Hematopoietic multipotent progenitor cell treated with erythropoietin and hydrocortisone succinate and interleukin-3 and kit ligand, for 6 days (in vitro differentiated cells): ENCODE measurements at regions not wholly inside any gene's neighbourhood (a gene's known extent, or its start where the extent isn't known, plus 50 kb on each side); places are given as distances from the start of the nearest gene placed in this dataset.

Experiments
- DNase-seq: peaks from one replicate; pipeline ENCODE4 v3.0.0-alpha.2; 2015

GRCh38 chr4:125956276-125956675 lies 641.5 kb downstream of the FAT4 start:
- no peak for DNase-seq

GRCh38 chr4:125958519-125958918 lies 643.8 kb downstream of the FAT4 start:
- DNase-seq: no peak

- no peak for DNase-seq
Observed at GRCh38 chr4:125961626-125962025, 646.9 kb downstream of the FAT4 start.

GRCh38 chr4:125975861-125976397 lies 661.2 kb downstream of the FAT4 start:
- no peak for DNase-seq

GRCh38 chr4:125979950-125980349 lies 665.2 kb downstream of the FAT4 start:
- no peak for DNase-seq

DNA sequence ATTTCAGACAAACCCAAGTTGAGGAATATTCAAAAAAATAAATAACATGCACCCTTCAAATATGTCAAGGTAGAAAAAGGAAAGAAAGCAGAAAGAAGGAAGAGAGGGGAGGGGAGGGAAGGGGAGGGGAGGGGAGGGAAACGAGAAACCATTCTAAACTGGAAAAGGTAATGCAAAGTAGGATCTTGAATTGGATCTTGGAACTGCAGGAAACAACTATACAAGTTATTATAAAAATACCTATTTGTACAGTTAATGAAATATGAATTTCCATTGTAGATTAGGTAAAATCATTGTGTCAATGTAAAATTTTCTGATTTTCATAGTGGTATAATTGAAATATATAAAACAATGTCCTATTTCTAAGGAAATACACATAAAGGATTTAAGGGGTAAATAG lies 668.4 kb downstream of the FAT4 start:
- no peak for DNase-seq

- peak; percentile 3 for DNase-seq
Observed at GRCh38 chr4:125985856-125986255, 671.1 kb downstream of the FAT4 start.

DNA sequence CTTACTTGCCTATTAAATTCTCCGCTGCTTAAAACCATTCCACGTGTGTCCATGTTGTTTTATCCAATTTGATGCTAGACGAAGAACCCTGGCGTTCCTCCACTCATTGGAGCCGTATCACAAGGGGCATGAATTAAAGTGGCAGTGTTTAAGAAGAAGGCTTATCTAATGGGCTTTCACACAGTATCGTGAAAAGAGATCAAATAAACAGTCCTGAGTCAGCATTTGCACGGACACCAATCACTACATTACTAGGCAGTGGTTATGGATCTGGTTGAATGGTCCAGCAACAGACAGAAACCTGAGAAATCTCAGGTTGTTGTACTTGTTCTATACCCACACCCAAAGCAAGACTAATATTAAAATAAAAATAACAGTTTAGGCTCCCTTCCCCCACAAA lies 671.6 kb downstream of the FAT4 start:
- DNase-seq: no peak

DNA sequence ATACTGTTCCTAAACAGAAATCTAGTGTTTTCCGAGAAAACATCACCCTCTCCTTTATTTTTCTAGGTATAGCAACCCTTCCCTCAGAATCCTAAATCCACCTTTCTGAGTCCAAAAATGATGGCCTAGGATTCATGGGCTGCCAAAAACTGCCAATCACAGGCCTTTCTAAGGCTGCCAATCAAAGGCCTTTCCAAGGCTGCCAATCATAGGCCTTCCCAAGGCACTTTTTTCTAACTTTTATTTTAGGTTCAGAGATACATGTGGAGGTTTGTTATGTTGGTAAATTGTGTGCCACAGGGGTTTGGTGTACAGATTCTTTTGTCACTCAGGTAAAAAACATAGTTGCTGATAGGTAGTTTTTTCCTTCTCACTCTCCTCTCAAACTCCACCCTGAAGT lies 673.7 kb downstream of the FAT4 start:
- no peak for DNase-seq

- no peak for DNase-seq
Observed at GRCh38 chr4:125991398-125991797, 676.6 kb downstream of the FAT4 start.

- no peak for DNase-seq
Observed at GRCh38 chr4:125992891-125993290, 678.1 kb downstream of the FAT4 start.

- DNase-seq: no peak
Observed at GRCh38 chr4:125994024-125994423, 679.3 kb downstream of the FAT4 start.

GRCh38 chr4:125994430-125994829 lies 679.7 kb downstream of the FAT4 start:
- no peak for DNase-seq

GRCh38 chr4:126004941-126005340 lies 690.2 kb downstream of the FAT4 start:
- DNase-seq: no peak

DNA sequence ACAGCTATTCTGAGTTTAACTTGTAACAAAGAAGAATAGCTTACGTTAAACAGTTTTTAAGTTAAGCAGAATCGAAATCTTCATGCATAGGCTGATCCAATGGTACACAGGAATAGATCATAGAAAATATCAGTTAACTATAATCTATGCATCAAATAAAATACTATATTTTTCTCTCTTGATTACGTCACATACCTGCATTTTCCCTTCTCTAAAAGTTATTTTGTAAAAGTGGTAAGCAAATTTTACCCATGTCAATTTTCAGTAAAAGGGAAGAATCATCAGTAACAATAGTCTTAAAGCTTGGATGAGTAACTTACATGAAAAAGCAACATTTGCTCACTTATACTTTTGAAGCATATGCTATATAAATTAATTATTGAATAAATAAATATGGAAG lies 692.4 kb downstream of the FAT4 start:
- no peak for DNase-seq

DNA sequence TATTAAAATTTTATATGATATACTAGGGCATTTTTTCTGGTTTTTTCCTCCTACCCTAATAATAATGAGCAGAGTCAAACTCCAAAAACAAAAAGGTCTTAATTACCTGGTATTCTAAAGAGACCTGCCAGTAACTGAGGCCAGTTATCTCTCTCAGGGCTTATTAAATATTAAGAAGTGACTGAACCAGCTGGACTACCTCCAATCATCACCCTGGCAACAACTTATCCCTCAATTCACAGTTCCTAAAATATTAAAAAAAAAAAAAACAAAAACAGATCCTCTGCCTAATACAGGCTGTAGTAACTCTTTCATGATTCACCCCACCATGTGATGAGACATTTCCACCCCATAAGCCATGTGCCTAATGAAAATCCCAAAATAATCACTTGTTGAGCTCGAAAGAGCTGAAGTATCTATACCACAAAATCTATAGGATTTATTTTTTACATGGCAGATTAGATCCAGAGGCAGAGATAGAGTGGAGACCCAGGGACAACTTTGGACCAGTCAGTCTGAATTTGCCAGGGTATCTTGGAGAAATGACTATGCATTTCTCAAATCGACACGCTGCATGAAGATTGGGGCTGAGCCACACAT lies 698.0 kb downstream of the FAT4 start:
- DNase-seq: no peak

DNA sequence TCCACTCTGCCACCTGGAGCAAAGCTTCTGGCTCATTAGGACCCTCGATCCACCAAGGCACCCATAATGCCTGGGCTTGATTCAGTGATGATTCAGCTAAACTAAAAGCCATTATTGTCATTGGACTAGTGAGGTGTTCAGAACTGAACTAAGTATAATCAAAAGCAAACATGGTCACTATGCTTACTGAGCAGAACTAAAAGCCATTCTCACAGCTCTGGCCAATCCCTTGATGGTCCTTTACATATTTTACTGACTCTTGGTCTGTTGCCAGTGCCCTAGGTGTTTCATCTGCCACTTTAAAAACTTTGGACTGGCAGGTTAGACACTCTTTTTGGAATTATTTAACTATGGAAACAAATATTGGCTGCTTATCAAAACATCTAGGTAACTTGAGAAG lies 703.5 kb downstream of the FAT4 start:
- no peak for DNase-seq

GRCh38 chr4:126023896-126024295 lies 709.1 kb downstream of the FAT4 start:
- DNase-seq: no peak

- DNase-seq: no peak
Observed at GRCh38 chr4:126027601-126028000, 712.8 kb downstream of the FAT4 start.

DNA sequence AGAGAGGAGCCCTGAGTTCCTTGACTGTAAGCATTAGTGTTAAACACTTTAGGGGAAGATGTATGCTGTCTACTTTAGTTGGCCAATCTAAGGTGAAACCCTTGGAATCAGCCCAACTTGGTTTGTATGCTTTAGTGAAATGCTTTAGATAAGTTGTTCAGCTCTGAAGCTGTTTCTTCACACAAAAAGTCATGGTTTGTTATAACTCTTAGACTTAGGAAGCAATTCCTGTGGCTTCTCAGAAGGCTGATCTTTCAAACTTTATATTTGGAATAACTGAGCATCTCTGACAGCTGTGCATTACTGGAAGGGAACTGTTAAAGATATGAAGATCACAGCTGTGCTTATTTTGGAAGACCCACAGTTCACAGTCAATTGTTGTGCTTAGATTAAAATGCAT lies 714.1 kb downstream of the FAT4 start:
- DNase-seq: no peak

GRCh38 chr4:126037231-126037630 lies 722.5 kb downstream of the FAT4 start:
- DNase-seq: no peak

DNA sequence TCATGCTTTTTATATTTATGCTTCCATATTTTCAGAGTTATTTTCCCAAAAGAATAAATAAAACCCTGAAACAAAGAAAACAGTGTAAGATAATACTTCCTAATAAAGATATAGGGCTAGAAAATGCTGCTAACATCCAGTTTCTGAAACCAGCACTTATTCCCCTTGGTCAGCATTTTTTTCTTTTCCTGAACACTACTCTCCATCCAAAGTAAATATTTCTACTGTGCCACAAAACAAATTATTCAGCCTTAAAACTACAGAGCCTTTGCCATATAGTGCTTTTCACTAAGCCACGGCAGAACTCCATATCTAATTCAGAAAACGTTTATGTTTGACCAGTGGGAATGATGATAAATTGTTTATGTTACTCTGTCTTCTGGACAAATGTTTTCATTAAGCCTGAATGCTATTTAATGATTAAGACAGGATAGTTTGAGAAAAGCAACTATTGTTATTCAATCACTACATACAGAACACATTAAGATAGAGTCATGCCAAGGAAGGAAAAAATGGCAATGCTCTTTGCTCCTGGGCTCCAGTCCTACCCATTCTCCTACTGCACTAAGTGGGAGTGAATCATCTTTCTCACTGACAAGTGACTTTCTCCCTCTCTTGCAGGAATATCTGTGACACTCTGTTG lies 723.9 kb downstream of the FAT4 start:
- no peak for DNase-seq

DNA sequence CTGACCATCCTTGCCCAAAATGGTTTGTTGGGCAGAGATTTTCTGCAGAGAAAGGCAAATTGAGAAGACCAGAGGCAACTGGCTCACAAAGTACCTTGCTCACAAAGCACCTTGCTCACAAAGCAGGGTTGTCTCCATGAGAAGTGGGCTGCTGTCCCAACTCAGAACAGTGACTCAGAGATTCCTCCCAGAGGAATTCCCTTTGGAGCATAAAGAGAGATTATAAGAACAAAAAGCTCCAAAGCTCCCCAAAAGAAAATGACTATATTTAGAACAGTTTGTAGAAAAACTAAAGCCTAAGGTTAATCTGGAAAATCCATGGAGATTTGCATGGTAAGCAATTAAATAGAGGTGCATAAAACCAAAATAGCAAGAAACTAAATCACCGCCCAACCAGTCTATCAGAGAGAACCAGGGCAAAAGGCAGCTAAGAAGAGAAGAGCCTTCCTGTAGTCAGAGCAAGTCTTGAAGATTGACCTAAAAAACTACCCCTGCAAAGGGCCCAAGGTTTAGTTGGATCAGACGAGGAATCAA lies 731.4 kb downstream of the FAT4 start:
- DNase-seq: no peak

- no peak for DNase-seq
Observed at GRCh38 chr4:126047114-126047513, 732.4 kb downstream of the FAT4 start.
